ENCODE measurements at regions not wholly inside any gene's neighbourhood (a gene's known extent, or its start where the extent isn't known, plus 50 kb on each side); places are given as distances from the start of the nearest gene placed in this dataset.
"Not testable (repeated sequence)": the region's sequence is repeated elsewhere in the genome, so short reads cannot be mapped to it uniquely, and the experiment has no call there.

- no peak for DNase-seq (ENCODE audit: low spot score)
These were observed 49.9 kb upstream of the CAPRIN1 start for GRCh38 chr11:34001557-34002064.

DNA sequence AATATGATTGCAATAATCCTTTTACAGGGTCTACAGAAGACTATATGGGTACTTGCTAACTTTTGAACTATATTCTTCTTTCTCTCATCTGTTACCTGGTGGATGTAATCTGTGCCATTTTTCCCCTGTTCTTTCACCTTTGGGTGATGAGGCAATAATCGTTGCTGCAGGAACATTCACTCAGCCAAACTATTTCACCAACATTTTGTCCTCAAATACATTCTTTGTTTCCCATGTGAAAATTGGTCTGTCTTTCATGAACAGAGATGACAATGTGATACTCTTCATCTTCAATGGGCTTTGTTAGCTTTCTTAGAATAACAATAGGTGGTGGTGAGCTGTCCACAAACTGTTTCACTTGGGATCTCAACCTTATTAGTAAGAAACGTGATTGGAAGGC, 52.1 kb upstream of the CAPRIN1 start:
- DNase-seq (ENCODE audit: low spot score) = no peak

DNA sequence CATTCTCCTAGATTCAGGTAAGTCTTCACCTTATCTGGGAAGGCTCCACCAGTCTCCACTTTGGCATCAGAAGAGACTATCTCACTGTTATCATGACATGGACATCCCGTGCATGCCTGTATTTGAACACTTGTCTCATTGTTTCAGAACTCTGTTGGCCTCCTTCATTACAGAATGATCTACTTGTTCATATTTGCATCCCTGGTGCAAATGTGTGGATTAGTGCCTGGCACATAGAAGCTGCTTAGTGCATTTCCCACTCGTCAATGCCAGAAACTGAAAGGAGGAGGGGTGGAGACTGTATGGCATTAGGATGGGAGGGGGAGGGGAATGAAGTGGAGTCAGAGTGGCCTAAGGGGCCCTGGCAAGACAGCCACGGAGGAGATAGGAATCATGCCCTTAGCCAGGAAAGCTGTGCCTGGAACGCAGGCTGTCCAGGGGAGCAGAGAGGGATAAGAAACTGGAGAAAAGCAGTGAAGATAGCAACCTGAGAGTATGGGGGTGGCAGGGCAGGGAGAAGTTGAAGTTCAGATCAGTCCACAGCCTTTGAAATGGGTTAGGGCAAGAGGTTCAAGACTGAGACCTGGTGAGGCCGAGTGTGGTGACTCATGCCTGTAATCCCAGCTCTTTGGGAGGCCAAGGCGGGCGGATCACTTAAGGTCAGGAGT, 53.8 kb upstream of the CAPRIN1 start:
- peak; percentile 11 for DNase-seq (ENCODE audit: low spot score)

DNA sequence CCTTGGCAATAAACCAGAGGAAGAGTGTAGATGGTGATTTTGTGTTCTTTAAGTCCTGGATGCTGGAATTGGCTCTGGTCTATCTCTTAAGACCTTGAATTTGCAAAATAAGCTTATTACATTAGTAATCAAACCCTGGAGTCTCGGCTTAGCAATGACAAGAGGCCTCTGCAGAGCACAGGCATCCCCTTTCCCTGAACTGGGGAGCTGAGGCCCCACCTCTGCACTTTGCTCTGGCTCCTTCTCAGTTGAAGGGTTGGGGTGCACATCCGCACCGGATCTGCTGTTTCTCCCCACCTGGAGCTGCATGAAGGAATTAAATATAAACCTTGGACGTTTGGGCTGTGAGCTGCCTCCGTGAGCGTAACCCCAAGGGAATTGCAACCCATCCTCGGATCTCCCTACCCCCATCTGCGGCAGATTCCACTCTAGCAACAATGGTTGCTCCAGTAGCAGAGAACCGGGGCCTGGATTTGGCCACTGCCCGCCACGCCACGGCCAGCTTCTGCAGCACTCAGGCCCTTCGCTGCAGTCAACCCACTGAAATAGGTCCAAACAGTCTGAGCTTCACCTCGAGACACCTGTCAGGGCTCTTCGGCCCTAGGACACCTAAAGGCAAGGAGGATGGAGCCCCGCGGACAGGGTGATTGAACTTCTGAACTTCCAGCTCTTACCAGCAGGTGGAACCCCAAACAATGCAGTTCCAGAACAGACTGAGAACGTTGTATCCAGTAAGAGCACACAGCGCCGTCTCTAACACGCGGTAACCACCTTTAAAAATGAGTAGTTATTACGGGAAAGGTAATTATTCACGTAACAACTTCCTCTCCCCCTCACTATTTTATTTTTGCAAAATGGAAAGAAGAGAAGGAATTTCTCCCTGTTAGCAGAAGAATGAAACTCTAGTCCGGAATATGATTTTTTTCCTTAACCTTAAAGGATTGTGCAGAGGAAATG, 54.8 kb upstream of the CAPRIN1 start:
- peak; percentile 86 for DNase-seq (ENCODE audit: low spot score)

- DNase-seq (ENCODE audit: low spot score) = no peak
These were observed 56.6 kb upstream of the CAPRIN1 start for GRCh38 chr11:33994937-33995336.

DNA sequence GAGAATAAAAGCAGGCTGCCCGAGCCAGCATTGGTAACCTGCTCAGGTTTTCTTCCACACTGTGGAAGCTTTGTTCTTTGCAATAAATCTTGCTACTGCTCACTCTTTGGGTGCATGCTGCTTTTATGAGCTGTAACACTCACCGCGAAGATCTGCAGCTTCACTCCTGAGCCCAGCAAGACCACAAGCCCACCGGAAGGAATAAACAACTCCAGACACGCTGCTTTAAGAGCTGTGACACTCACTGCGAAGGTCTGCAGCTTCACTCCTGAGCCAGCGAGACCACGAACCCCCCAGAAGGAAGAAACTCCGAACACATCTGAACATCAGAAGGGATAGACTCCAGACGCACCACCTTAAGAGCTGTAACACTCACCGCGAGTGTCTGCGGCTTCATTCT, 60.4 kb upstream of the CAPRIN1 start:
- DNase-seq (ENCODE audit: low spot score) = not testable (repeated sequence)

GRCh38 chr11:33990131-33990530, 61.4 kb upstream of the CAPRIN1 start:
- DNase-seq (ENCODE audit: low spot score) = not testable (repeated sequence)

GRCh38 chr11:33989461-33989860, 62.1 kb upstream of the CAPRIN1 start:
- no peak for DNase-seq (ENCODE audit: low spot score)

DNA sequence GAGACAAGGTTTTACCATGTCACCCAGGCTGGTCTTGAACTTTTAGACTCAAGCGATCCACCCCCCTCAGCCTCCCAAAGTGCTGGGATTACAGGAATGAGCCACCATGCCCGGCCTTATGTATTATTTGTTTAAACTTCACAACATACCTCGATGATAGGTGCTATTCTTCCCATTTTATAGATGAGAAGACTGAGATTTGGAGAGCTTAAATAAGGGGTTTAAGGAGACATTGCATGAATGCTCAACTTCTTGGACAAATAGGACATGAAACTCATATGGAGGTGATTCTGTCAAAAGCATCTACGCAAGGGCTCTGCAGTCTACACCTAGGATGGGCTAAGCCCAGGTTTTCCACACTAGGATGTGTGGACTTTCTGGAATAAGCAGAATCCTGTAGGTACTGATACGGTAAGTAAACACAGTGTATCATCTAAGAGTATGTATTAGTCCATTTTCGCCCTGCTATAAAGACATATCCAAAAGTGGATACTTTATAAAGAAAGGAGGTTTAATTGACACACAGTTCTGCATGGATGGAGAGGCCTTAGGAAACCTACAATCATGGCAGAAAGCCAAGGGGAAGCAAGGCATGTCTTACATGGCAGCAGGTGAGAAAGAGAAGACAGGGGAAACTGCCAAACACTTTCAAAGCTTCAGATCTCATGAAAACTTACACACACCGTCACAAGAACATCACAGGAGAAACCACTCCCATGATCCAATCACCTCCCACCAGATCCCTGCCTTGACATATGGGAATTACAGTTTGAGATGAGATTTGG, 62.8 kb upstream of the CAPRIN1 start:
- no peak for DNase-seq (ENCODE audit: low spot score)

DNA sequence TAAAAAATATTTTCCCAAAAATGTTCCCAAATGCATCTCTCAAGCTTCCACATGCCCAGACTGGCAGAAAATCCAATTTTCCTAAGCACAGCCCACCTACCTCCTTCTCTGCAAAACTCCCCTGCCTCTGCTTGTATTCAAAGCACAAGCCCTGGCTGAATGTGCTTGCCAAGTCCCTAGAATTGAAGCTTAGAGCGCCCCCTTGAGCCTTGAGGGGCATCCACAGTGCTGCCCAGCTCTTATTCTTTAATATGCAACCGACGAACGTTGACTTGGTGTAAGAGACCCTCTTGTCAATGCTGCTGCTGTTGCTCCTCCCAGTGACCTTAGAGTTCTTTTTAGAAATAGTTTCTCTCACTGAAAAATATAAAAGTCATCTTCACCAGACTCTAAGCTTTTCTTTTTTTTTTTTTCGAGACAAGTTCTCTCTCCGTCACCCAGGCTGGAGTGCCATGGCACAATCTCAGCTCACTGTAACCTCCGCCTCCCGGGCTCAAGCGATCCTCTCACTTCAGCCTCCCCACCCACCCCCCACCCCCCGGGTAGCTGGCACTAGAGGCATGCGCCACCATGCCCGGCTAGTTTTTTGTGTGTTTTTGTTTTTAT, 63.5 kb upstream of the CAPRIN1 start:
- peak; percentile 66 for DNase-seq (ENCODE audit: low spot score)

GRCh38 chr11:33987545-33987944, 64.0 kb upstream of the CAPRIN1 start:
- no peak for DNase-seq (ENCODE audit: low spot score)

- DNase-seq (ENCODE audit: low spot score) = not testable (repeated sequence)
These were observed 64.7 kb upstream of the CAPRIN1 start for GRCh38 chr11:33986597-33987501.

DNA sequence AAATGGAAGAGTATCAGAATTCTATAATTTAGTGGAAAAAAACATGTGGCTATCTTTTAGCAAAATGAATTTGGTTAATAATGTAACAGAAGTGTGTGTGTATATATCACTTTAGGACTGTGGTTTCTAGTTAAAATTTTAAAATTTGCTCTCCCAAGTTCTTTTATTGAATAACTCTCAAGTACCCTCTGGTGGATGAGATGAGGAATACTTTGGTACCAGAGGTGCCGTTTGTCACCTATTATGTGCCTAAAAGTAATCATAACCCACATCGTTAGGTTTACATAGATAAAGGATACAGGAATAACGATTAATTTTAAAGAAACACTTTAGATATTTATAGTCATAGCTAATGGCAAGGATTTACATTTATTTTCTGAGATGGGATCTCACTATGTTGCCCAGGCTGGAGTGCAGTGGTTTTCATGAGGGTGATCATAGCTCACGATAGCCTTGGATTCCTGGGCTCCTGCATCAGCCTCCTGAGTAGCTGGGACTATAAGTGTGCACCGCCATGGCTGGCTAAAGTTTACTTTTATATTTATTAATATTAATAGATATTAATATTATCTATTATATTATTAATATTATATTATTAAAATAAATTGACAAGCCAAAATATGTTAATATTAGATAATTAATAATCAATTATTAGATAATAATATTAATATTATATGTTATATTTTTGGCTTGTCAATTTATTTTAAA, 66.7 kb upstream of the CAPRIN1 start:
- no peak for DNase-seq (ENCODE audit: low spot score)

DNA sequence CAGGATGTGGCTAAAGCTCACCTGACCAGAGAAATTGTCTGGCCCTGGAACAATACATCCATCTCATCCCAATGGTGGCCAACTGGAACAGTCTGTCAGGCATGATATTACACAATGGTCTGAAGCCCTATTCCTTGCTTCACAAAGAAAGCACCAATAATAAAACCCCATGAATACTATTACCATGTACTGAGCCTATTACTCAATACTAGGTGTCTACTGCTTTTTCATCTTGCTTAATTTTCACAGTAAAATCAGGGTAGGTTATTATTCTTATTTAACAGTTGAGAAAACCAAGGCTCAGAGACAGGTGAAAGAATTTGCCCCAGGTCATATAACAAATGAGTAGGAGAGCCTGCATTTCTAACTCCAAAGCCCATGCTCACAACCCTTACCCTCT, 68.9 kb upstream of the CAPRIN1 start:
- DNase-seq (ENCODE audit: low spot score) = no peak

- DNase-seq (ENCODE audit: low spot score) = no peak
These were observed 70.6 kb upstream of the CAPRIN1 start for GRCh38 chr11:33980897-33981296.

DNA sequence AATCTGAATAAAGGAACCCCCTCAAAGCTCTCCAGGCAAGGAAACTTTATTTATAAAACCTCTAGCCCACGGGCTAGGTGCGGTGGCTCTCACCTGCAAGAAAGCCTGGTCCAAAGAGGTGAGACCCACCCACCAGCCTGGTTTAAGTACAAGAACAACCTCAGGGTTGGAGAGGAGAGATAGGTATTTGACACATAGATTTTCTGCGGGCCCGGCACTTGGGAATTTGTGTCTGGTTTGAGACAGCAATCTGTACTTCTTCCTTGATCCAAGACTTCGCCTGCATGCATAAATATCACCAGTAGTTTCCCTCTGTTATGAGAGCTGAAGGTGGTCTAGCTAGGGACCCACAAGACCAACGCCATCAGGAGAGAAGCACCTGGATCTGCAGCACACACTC, 73.2 kb upstream of the CAPRIN1 start:
- no peak for DNase-seq (ENCODE audit: low spot score)

- DNase-seq (ENCODE audit: low spot score) = no peak
These were observed 73.9 kb upstream of the CAPRIN1 start for GRCh38 chr11:33977676-33978075.

DNA sequence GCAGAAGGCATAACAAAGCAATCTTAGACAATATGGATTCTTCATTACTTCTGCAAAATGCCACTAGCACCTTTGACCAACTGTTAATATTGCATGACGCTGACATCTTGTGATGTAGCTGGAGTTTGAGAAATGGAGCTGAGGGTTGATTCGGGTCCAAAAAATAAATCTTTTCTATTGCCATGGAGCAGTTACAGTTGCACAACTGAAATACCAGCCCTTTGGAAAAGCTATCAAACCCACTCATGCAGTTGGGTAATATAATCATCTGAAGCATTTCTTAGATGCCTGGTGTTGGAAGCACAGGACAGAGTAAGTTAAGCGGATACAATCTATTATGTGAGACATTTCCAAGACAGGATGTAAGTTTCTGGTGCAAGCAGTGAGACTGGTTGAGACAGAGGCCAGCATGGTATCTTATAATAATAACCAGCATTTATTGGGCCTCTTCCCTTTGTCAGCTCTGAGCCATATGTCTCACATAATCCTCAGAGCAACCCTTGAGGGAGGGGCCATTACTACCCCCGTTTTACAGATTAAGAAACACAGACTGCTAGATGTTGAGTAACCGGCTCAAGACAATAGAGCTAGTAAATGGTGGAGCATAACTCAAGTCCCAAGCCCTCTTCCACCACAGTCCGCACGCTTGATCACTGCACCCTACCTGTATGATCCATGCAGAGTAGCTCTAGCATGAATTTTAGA, 74.9 kb upstream of the CAPRIN1 start:
- no peak for DNase-seq (ENCODE audit: low spot score)

GRCh38 chr11:33974804-33975203, 76.7 kb upstream of the CAPRIN1 start:
- DNase-seq (ENCODE audit: low spot score) = no peak
